ENCODE measurements at regions not wholly inside any gene's neighbourhood (a gene's known extent, or its start where the extent isn't known, plus 50 kb on each side); places are given as distances from the start of the nearest gene placed in this dataset.

DNA sequence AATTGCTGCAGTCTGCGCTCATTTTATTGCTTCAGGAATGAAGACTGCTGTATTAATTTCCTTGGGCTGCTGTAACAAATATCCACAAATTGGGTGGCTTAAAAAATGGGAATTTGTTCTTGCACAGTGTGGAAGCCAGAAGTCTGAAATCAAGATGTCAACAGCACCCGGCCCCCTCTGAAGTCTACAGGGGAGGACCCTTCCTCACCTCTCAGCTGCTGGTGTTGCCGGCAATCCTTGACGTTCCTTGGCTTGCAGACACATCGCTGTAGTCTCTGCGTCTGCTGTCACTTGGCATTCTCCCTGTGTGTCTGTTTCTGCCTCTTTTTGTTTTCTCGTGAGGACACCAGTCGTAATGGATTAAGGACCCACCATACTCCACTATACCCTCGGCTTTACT, 166.2 kb downstream of the PTPN20 start:
- Histone ChIP-seq H3K27me3 (no peaks in the 10 kb centered on the region), H3K4me1 (replicated peaks in 1 of 2) (no peaks in the 10 kb centered on the region), H3K4me3 (no peak overlapping the region), H3K9me3 (replicated peaks in 1 of 3) (no peaks in the 10 kb centered on the region), H3K27ac (no peak overlapping the region), H3K36me3 (replicated peaks in 1 of 2) (no peaks in the 10 kb centered on the region)
- TF ChIP-seq, protein P1, sequence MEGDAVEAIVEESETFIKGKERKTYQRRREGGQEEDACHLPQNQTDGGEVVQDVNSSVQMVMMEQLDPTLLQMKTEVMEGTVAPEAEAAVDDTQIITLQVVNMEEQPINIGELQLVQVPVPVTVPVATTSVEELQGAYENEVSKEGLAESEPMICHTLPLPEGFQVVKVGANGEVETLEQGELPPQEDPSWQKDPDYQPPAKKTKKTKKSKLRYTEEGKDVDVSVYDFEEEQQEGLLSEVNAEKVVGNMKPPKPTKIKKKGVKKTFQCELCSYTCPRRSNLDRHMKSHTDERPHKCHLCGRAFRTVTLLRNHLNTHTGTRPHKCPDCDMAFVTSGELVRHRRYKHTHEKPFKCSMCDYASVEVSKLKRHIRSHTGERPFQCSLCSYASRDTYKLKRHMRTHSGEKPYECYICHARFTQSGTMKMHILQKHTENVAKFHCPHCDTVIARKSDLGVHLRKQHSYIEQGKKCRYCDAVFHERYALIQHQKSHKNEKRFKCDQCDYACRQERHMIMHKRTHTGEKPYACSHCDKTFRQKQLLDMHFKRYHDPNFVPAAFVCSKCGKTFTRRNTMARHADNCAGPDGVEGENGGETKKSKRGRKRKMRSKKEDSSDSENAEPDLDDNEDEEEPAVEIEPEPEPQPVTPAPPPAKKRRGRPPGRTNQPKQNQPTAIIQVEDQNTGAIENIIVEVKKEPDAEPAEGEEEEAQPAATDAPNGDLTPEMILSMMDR (IDR thresholded peaks at IDR 0.05), result no peak
- no peak for TF ChIP-seq POLR2A (IDR thresholded peaks at IDR 0.05)
- peak in 1 of 7 donors; percentile 28 for DNase-seq
- intact Hi-C loops (cut with DNase I), result no loop called here
- WGBS, 4 donors, result 70 to 80% (median 76%) methylated on average over 8 to 9 of the region's 9 CpGs

DNA sequence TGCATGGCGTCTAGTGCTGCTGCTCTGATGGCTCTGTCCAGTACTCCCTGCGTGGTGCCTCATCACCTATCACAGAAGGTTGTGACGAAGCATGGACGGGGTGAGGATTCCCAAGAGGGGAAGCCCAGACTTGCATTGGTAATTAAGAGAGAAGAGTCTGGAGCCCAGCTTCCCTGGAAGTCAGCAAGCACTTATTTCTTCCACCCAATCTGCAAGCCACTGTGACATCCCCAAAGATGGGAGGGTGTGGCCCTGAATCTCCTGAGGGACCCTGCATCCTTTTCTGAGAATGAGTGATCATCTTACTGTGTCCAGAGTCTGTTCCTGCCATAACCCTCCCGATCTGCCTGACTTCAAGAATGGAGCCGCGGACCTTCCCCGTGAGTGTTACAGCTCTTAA, 166.7 kb downstream of the PTPN20 start:
- H3K4me1 ChIP-seq (replicated peaks in 1 of 2), result no peaks in the 10 kb centered on the region
- no peak overlapping the region for H3K4me3 ChIP-seq
- H3K9me3 ChIP-seq (replicated peaks in 1 of 3), result no peaks in the 10 kb centered on the region
- H3K27ac ChIP-seq, result no peak overlapping the region
- no peaks in the 10 kb centered on the region for H3K36me3 ChIP-seq (replicated peaks in 1 of 2)
- DNase-seq, result peak in 1 of 7 donors; percentile 46
- intact Hi-C loops (cut with DNase I), result no loop called here
- no peaks in the 10 kb centered on the region for H3K27me3 ChIP-seq
- 79 to 95% (median 89%) methylated on average over 7 to 8 of the region's 8 CpGs for WGBS, 4 donors
- no peak for TF ChIP-seq POLR2A (IDR thresholded peaks at IDR 0.05)
- TF ChIP-seq, protein P1 (IDR thresholded peaks at IDR 0.05), result no peak

DNA sequence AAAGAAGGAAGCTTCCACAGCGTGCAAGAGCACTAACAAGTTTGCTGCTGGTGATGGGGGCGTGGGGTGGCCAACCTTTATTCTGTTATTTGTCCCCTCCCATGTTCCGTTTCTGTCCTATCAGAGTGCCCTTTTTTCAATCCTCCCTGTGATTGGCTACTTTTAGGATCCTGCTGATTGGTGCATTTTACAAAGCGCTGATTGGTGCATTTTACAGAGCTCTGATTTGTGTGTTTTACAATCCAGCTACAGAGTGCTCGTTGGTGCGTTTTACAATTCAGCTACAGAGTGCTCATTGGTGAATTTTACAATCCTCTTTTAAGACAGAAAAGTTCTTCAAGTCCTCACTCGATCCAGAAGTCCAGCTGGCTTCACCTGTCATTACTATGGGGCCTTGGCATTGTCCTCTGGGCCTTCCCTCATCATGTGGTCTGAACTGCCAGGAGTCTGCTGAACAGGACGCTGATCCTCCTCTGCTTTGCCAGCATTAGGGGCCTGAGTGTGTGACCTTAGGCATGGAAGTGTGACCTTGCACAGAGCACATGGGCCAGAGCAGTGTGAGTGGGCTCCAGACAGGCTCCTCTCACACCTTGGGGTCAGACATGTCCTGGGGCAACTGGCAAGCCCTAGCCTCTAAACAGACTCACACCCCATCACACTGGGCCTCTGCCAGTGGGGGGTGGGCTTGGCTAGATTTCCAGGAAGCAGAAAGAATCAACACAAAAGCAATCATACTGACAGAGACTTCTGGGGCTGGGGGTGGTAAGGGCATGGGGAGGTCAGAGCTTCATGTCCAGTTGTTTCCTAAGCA, 167.4 kb downstream of the PTPN20 start:
- Histone ChIP-seq H3K4me1 (replicated peaks in 1 of 2) (no peaks in the 10 kb centered on the region), H3K9me3 (replicated peaks in 1 of 3) (no peaks in the 10 kb centered on the region), H3K4me3 (no peak overlapping the region), H3K36me3 (replicated peaks in 1 of 2) (no peaks in the 10 kb centered on the region), H3K27ac (no peak overlapping the region), H3K27me3 (no peaks in the 10 kb centered on the region)
- 77 to 90% (median 83%) methylated on average over 8 of the region's 8 CpGs for WGBS, 4 donors
- DNase-seq, result peak in 1 of 7 donors; percentile 18
- TF ChIP-seq POLR2A (IDR thresholded peaks at IDR 0.05), result no peak
- TF ChIP-seq, protein P1 (IDR thresholded peaks at IDR 0.05), result no peak
- intact Hi-C loops (cut with DNase I), result no loop called here

DNA sequence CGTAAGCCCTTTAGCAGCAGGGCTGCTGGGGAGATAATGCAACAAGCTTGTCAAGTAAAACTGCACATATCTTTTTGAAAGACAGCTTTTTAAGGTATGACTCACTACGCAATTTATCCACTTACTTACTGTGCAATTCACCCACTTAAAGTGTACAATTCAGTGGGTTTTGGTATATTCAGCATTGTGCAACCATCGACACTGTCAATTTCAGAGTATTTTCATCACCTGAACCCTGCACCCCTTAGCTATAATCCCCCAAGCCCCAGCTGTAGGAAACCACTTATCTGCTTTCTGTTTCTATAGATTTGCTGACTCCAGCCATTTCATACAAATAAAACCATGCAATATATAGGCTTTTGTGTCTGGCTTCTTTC, 168.0 kb downstream of the PTPN20 start:
- no peak overlapping the region for H3K4me3 ChIP-seq
- H3K27me3 ChIP-seq, result no peaks in the 10 kb centered on the region
- WGBS, 4 donors, result 79 to 91% (median 88%) methylated on average over 3 of the region's 3 CpGs
- no peaks in the 10 kb centered on the region for H3K36me3 ChIP-seq (replicated peaks in 1 of 2)
- H3K4me1 ChIP-seq (replicated peaks in 1 of 2), result no peaks in the 10 kb centered on the region
- no peak for DNase-seq
- TF ChIP-seq, protein P1 (IDR thresholded peaks at IDR 0.05), result no peak
- H3K27ac ChIP-seq, result no peak overlapping the region
- no peaks in the 10 kb centered on the region for H3K9me3 ChIP-seq (replicated peaks in 1 of 3)
- intact Hi-C loops (cut with DNase I), result no loop called here
